Stimulated activated CD4-positive, alpha-beta T cell treated with anti-CD3 and anti-CD28 coated beads, Interleukin-15, amount 100 ng/mL, for 24 hours (primary cell): ENCODE measurements at regions not wholly inside any gene's neighbourhood (a gene's known extent, or its start where the extent isn't known, plus 50 kb on each side); places are given as distances from the start of the nearest gene placed in this dataset.

Source experiments
- DNase-seq: peaks from one replicate; pipeline ENCODE4 v3.0.0-alpha.2; 2020

GRCh38 chr12:83408851-83409250 lies 722.1 kb downstream of the TMTC2 start:
- no peak for DNase-seq

- no peak for DNase-seq
Observed at GRCh38 chr12:83408146-83408545, 721.4 kb downstream of the TMTC2 start.

- no peak for DNase-seq
Observed at GRCh38 chr12:83404521-83404920, 717.8 kb downstream of the TMTC2 start.

- no peak for DNase-seq
Observed at GRCh38 chr12:83390186-83390585, 703.5 kb downstream of the TMTC2 start.

GRCh38 chr12:83389237-83389996 lies 702.7 kb downstream of the TMTC2 start:
- DNase-seq = peak; percentile 3

- no peak for DNase-seq
Observed at GRCh38 chr12:83388551-83388950, 701.8 kb downstream of the TMTC2 start.

GRCh38 chr12:83386527-83387264 lies 700.0 kb downstream of the TMTC2 start:
- no peak for DNase-seq

GRCh38 chr12:83378186-83378727 lies 691.6 kb downstream of the TMTC2 start:
- DNase-seq = no peak

- DNase-seq = no peak
Observed at GRCh38 chr12:83365317-83365716, 678.6 kb downstream of the TMTC2 start.

- no peak for DNase-seq
Observed at GRCh38 chr12:83361475-83361874, 674.8 kb downstream of the TMTC2 start.

- no peak for DNase-seq
Observed at GRCh38 chr12:83361071-83361470, 674.4 kb downstream of the TMTC2 start.

- no peak for DNase-seq
Observed at GRCh38 chr12:83349907-83350611, 663.4 kb downstream of the TMTC2 start.

GRCh38 chr12:83346333-83346732 lies 659.6 kb downstream of the TMTC2 start:
- DNase-seq = no peak

- DNase-seq = no peak
Observed at GRCh38 chr12:83343767-83344166, 657.1 kb downstream of the TMTC2 start.

- DNase-seq = no peak
Observed at GRCh38 chr12:83335748-83336147, 649.0 kb downstream of the TMTC2 start.

GRCh38 chr12:83326666-83327065 lies 640.0 kb downstream of the TMTC2 start:
- no peak for DNase-seq

GRCh38 chr12:83323866-83324265 lies 637.2 kb downstream of the TMTC2 start:
- no peak for DNase-seq

- DNase-seq = no peak
Observed at GRCh38 chr12:83322809-83323208, 636.1 kb downstream of the TMTC2 start.

- DNase-seq = no peak
Observed at GRCh38 chr12:83321971-83322370, 635.3 kb downstream of the TMTC2 start.

- DNase-seq = no peak
Observed at GRCh38 chr12:83320350-83320749, 633.6 kb downstream of the TMTC2 start.

GRCh38 chr12:83318386-83319098 lies 631.8 kb downstream of the TMTC2 start:
- no peak for DNase-seq

- no peak for DNase-seq
Observed at GRCh38 chr12:83317595-83317994, 630.9 kb downstream of the TMTC2 start.

GRCh38 chr12:83313827-83314226 lies 627.1 kb downstream of the TMTC2 start:
- no peak for DNase-seq
